ENCODE measurements at regions not wholly inside any gene's neighbourhood (a gene's known extent, or its start where the extent isn't known, plus 50 kb on each side); places are given as distances from the start of the nearest gene placed in this dataset.

- TF ChIP-seq, protein P1, sequence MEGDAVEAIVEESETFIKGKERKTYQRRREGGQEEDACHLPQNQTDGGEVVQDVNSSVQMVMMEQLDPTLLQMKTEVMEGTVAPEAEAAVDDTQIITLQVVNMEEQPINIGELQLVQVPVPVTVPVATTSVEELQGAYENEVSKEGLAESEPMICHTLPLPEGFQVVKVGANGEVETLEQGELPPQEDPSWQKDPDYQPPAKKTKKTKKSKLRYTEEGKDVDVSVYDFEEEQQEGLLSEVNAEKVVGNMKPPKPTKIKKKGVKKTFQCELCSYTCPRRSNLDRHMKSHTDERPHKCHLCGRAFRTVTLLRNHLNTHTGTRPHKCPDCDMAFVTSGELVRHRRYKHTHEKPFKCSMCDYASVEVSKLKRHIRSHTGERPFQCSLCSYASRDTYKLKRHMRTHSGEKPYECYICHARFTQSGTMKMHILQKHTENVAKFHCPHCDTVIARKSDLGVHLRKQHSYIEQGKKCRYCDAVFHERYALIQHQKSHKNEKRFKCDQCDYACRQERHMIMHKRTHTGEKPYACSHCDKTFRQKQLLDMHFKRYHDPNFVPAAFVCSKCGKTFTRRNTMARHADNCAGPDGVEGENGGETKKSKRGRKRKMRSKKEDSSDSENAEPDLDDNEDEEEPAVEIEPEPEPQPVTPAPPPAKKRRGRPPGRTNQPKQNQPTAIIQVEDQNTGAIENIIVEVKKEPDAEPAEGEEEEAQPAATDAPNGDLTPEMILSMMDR (IDR thresholded peaks at IDR 0.05) = no peak
- TF ChIP-seq POLR2AphosphoS5 (IDR thresholded peaks at IDR 0.05) = no peak
- TF ChIP-seq POLR2A (IDR thresholded peaks at IDR 0.05) = no peak
Measured at GRCh38 chr5:110996742-110997141, 74.8 kb upstream of the TSLP start.
